K562 (cell line): ENCODE measurements at regions not wholly inside any gene's neighbourhood (a gene's known extent, or its start where the extent isn't known, plus 50 kb on each side); places are given as distances from the start of the nearest gene placed in this dataset.

Experiments used
- CBFA2T3 ChIP-seq: fragments of 450-650 bp; IDR thresholded peaks from 2 replicates; pipeline ENCODE4 v1.6.1; 2017
- DPF2 ChIP-seq: fragments of 450-650 bp; IDR thresholded peaks from 2 replicates; pipeline ENCODE4 v1.6.1; 2016
- FOS ChIP-seq: IDR thresholded peaks from 3 replicates; pipeline ENCODE4 v1.6.1; 2011; ENCODE audit not compliant: insufficient read length; ENCODE audit errors: extremely low read depth
- JUND ChIP-seq, 2 experiments: IDR thresholded peaks; 2 replicates in 1 of 2; 3 replicates in 1 of 2; pipeline ENCODE4 v1.6.1; 2011; ENCODE audit warnings: borderline replicate concordance in 2 of 2, low read depth in 2 of 2, low read length in 2 of 2, improper control_type of control experiment in 1 of 2, missing biosample characterization in 1 of 2, missing genetic modification characterization in 1 of 2, missing genetic modification reagents in 1 of 2
- POLR2G ChIP-seq: fragments of 200-400 bp; formaldehyde crosslinking; IDR thresholded peaks from 2 replicates; pipeline ENCODE4 v1.6.1; 2017; ENCODE audit warnings: low read depth, mild to moderate bottlenecking, antibody characterized with exemption, low read length, moderate library complexity
- POU5F1 ChIP-seq: fragments of 150-350 bp; IDR thresholded peaks from 2 replicates; pipeline ENCODE4 v1.6.1; 2014; ENCODE audit warnings: borderline replicate concordance, low read length, low read depth, mild to moderate bottlenecking; ENCODE audit not compliant: partially characterized antibody
- SP2 ChIP-seq: IDR thresholded peaks from 2 replicates; pipeline ENCODE4 v1.6.1; 2011; ENCODE audit warnings: mild to moderate bottlenecking, low read depth, low read length, moderate library complexity; ENCODE audit not compliant: poor library complexity, severe bottlenecking; ENCODE audit errors: extremely low read depth
- TCF15 ChIP-seq: fragments of 250-450 bp; sonication (Bioruptor Pico); IDR thresholded peaks from 2 replicates; pipeline ENCODE4 v1.8.0; 2022; ENCODE audit warnings: moderate library complexity, mild to moderate bottlenecking, inconsistent platforms
- ZBTB2 ChIP-seq: fragments of 450-650 bp; IDR thresholded peaks from 2 replicates; pipeline ENCODE4 v1.6.1; 2016; ENCODE audit warnings: antibody characterized with exemption

- TF ChIP-seq TCF15 (CRISPR knock-in tag) (no peak), POU5F1 (no peak), JUND (IDR thresholded peaks at IDR 0.05; ENCODE audit: borderline replicate concordance, low read depth, low read length) (peak; percentile 38; the same call in 1 of the 2 replicates), JUND (tag; IDR thresholded peaks at IDR 0.05; ENCODE audit: borderline replicate concordance, low read depth, low read length) (0 out of 3 replicates have a peak, but pooled peaks have one; percentile 8), POLR2G (no peak), SP2 (no peak), DPF2 (peak; percentile 70), ZBTB2 (0 out of 2 replicates have a peak, but pooled peaks have one; percentile 38), CBFA2T3 (peak; percentile 49; the same call in 1 of the 2 replicates), FOS (no peak)
Measured at GRCh38 chr5:135193213-135194125, 159.4 kb upstream of the PITX1 start (continued).
